Uterus (tissue), 3 donors: ENCODE measurements at regions not wholly inside any gene's neighbourhood (a gene's known extent, or its start where the extent isn't known, plus 50 kb on each side); places are given as distances from the start of the nearest gene placed in this dataset.

Experiments
- DNase-seq, 2 donors: peaks; one replicate each; pipeline ENCODE4 v3.0.0-alpha.2; 2019 to 2020
- H3K27ac ChIP-seq, 2 donors: fragments of 200-600 bp; sonication (generic); 1 replicate in 1 of 2; 2 replicates in 1 of 2; pipeline ENCODE4 v1.5.1; 2016 to 2018
- H3K27me3 ChIP-seq, 2 donors: fragments of 200-600 bp; sonication (generic); one replicate each; pipeline ENCODE4 v1.5.1; 2018 to 2019; ENCODE audit warnings: control low read depth in 1 of 2
- H3K36me3 ChIP-seq, 2 donors: fragments of 200-600 bp; sonication (generic); one replicate each; pipeline ENCODE4 v1.5.1; 2019; ENCODE audit warnings: control low read depth in 1 of 2
- H3K4me1 ChIP-seq, 2 donors: fragments of 200-600 bp; sonication (generic); one replicate each; pipeline ENCODE4 v1.5.1; 2018 to 2019; ENCODE audit warnings: control low read depth in 1 of 2
- H3K4me3 ChIP-seq, 2 donors: fragments of 200-600 bp; sonication (generic); 1 replicate in 1 of 2; 2 replicates in 1 of 2; pipeline ENCODE4 v1.5.1; 2018 to 2019; ENCODE audit warnings: mild to moderate bottlenecking in 1 of 2
- H3K9me3 ChIP-seq, 2 donors: fragments of 200-600 bp; sonication (generic); one replicate each; pipeline ENCODE4 v1.5.1; 2019; ENCODE audit warnings: control low read depth in 1 of 2
- CTCF ChIP-seq, 4 experiments: fragments of 200-600 bp in 2 of 4; fragments of 450-650 bp in 2 of 4; sonication (generic) in 2 of 4; IDR thresholded peaks; one replicate each; pipeline ENCODE4 v1.5.1; 2016 to 2019; ENCODE audit warnings: antibody characterized with exemption in 4 of 4, mild to moderate bottlenecking in 2 of 4, moderate library complexity in 1 of 4
- POLR2A ChIP-seq, 2 donors: fragments of 450-650 bp; IDR thresholded peaks; one replicate each; pipeline ENCODE4 v1.6.1; 2016; ENCODE audit warnings: antibody characterized with exemption in 2 of 2, mild to moderate bottlenecking in 1 of 2, moderate library complexity in 1 of 2
- intact Hi-C: fragments of 100-400 bp; cut with DNase I; formaldehyde crosslinking; loops from one replicate; pipeline ENCODE4 v1.15.1; 2023; ENCODE audit warnings: low total_unique reads
- donor health status: DM: yes; HTN: yes; CAD: no.

GRCh38 chr12:126396536-126396935, 1331.3 kb downstream of the AACS start:
- Histone ChIP-seq H3K27me3 (no peaks in the 10 kb centered on the region), H3K27ac (no peak overlapping the region), H3K4me1 (no peaks in the 10 kb centered on the region), H3K9me3 (no peaks in the 10 kb centered on the region), H3K4me3 (no peak overlapping the region), H3K36me3 (no peaks in the 10 kb centered on the region)
- TF ChIP-seq CTCF (IDR thresholded peaks at IDR 0.05) = no peak
- TF ChIP-seq POLR2A (IDR thresholded peaks at IDR 0.05) = no peak
- no peak for DNase-seq
- intact Hi-C loops = no loop called here

- TF ChIP-seq CTCF (IDR thresholded peaks at IDR 0.05) (no peak), POLR2A (IDR thresholded peaks at IDR 0.05) (no peak)
- intact Hi-C loops = no loop called here
- no peak for DNase-seq
- H3K4me1 ChIP-seq = no peaks in the 10 kb centered on the region
- H3K27me3 ChIP-seq = no peaks in the 10 kb centered on the region
- no peak overlapping the region for H3K4me3 ChIP-seq
- no peaks in the 10 kb centered on the region for H3K9me3 ChIP-seq
- H3K36me3 ChIP-seq = no peaks in the 10 kb centered on the region
- H3K27ac ChIP-seq = no peak overlapping the region
These were observed 1331.9 kb downstream of the AACS start for GRCh38 chr12:126397071-126397581.

- no peak for TF ChIP-seq POLR2A (IDR thresholded peaks at IDR 0.05)
- TF ChIP-seq CTCF (IDR thresholded peaks at IDR 0.05) = no peak
- H3K27me3 ChIP-seq = no peaks in the 10 kb centered on the region
- no peaks in the 10 kb centered on the region for H3K4me1 ChIP-seq
- intact Hi-C loops = no loop called here
- H3K27ac ChIP-seq = no peak overlapping the region
- DNase-seq = no peak
- no peak overlapping the region for H3K4me3 ChIP-seq
- H3K36me3 ChIP-seq = no peaks in the 10 kb centered on the region
- H3K9me3 ChIP-seq = no peaks in the 10 kb centered on the region
These were observed 1332.4 kb downstream of the AACS start for GRCh38 chr12:126397660-126398059.

- Histone ChIP-seq H3K9me3 (no peaks in the 10 kb centered on the region), H3K27ac (no peak overlapping the region), H3K4me1 (no peaks in the 10 kb centered on the region), H3K27me3 (no peaks in the 10 kb centered on the region), H3K36me3 (no peaks in the 10 kb centered on the region), H3K4me3 (no peak overlapping the region)
- intact Hi-C loops = no loop called here
- no peak for DNase-seq
- TF ChIP-seq POLR2A (IDR thresholded peaks at IDR 0.05) = no peak
- TF ChIP-seq CTCF (IDR thresholded peaks at IDR 0.05) = no peak
These were observed 1335.6 kb downstream of the AACS start for GRCh38 chr12:126400831-126401230.

- H3K9me3 ChIP-seq = no peaks in the 10 kb centered on the region
- H3K36me3 ChIP-seq = no peaks in the 10 kb centered on the region
- no peak for DNase-seq
- no peaks in the 10 kb centered on the region for H3K27me3 ChIP-seq
- intact Hi-C loops = no loop called here
- H3K4me3 ChIP-seq = no peak overlapping the region
- TF ChIP-seq CTCF (IDR thresholded peaks at IDR 0.05) (no peak), POLR2A (IDR thresholded peaks at IDR 0.05) (no peak)
- H3K4me1 ChIP-seq = no peaks in the 10 kb centered on the region
- no peak overlapping the region for H3K27ac ChIP-seq
These were observed 1339.2 kb downstream of the AACS start for GRCh38 chr12:126404293-126404881.
